ENCODE measurements at regions not wholly inside any gene's neighbourhood (a gene's known extent, or its start where the extent isn't known, plus 50 kb on each side); places are given as distances from the start of the nearest gene placed in this dataset.
"Not testable (repeated sequence)": the region's sequence is repeated elsewhere in the genome, so short reads cannot be mapped to it uniquely, and the experiment has no call there.

- DNase-seq, result no peak
Measured at GRCh38 chr3:109678600-109678999, 341.3 kb upstream of the DPPA4 start.

DNA sequence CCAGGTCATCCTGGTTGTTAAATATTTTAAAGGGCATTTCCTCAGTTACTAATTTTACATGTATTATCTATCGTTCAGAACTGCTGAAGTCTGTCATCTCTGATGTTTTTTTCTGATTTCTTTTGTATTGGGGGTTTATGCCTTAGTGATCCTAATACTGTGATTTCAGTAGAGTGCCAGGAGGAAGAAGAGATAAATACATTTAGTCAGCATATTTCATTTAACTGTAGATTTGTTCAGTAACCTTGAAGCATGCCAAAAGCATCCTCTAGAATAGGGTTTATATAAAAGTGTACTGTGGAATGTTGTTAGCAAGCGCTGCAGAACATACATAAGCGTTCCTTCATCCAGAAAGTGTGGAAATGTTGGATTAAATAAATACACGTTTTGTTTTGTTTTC is 342.3 kb upstream of the DPPA4 start:
- DNase-seq, result no peak

DNA sequence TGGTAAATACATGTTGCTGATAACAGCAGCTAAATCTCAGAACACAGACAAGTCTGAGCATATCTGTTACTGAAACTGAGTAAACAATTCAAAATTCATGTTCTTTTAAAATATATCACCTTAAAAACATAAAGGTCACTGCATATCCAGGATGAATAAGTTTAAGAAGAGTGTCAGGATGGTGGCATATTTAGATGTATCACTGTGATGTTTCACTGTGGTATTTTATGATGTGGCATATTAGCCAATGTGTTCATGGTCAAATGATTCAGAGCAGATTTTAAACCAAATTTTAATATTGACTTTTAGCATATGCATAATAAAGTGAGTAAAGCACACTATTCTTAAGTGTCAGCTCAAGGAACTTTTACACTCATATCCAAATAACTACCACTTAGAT is 346.4 kb upstream of the DPPA4 start:
- no peak for DNase-seq

DNA sequence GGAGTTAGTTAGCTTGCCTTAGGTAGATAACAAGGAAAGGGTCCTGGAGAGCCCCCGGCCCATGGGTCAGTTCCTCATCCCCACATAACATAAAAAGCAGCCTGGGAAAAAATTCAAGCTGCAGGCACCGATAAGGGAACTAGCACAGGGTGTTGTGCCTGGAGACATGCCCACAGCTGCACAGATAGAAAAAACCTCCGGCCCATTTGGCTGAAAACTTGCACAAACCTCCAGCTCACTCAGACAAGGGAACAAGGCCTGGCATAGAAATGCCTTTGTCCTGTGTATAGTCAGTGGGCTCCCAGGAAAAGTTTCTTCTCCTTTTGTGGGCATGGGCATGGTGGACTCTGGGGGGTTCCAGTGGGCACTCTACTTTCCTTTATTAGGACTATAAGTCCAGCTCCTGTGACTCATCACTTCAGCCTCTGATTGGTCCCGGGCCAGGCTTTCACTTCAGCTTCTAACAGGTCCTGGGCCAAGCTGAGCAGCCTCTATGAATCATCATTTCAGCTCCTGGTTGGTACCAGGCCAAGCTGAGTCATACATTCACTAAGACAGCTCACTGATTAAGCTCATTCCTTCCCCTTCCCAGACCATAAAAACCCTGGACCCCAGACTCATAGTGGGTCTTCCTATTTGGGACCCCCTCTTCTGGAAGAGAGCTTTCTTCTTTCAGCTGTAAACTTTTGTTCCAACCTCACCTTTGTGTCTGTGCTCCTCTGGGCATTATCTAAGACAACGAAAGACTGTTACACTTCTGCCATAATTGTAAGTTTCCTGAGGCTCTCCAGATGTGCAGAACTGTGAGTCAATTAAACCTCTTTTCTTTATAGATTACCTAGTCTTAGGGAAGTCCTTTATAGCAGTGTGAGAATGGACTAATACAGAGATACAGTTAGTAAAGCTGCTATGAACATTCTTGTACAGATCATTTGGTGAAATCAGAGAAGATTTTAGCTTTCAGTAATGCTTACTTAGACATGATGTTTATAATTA is 348.0 kb upstream of the DPPA4 start:
- DNase-seq, result no peak

DNA sequence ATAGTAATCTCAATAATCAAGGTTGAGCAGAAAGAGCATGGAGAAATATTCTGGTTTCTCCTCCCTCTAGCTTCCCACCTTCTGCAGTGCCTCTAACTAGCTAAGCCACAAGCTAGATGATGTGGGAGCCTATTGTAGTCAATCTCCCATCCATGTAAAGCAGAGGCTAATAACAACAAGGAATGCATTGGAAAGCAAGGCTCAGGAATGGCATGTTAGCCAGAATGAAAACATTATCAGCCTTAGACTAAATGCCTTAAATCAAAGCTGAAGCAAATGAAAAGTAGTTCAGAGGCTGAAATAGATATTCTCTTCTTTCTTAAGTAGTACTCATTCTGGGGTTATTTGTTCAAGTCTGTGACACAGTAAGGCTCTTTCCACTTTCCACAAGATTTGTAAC is 350.3 kb upstream of the DPPA4 start:
- DNase-seq, result no peak

DNA sequence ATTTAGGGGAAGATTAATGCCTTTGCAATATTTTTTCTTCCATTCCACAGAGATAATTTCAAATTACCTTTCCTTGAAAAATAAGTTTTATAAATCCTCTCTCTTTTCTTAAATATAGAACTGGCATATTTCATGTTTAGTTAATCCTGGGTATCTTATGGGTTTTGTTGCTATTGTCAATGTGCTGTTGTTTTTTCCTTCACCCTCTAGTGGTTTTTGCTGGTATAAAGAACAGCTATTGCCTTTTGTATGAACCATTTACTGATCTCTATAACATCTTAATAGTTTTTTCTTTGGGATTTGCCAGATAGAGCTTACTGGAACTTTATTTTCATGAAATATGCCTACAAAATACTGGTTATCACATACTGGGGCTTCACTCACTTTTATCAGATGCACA is 359.6 kb upstream of the DPPA4 start:
- DNase-seq, result no peak

DNA sequence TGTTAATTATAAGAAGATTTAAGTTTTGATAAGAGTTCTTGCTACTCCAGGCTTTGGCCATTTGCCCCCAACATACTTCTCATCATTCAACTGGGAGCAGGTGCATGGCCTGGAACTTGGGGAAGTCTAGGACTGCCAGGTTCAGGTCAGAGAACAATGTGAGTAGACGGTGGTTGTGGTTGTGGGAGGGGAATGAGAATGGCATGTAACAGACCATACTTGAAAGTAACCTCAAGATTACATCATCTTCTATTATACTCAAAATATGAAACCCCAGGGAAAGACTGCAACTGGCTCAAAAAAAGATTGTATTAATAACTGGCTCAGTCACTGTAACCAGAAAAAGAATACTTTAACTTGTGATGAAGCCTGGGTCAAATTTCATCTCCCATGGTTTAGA is 364.9 kb upstream of the DPPA4 start:
- DNase-seq, result no peak

- DNase-seq, result no peak
Measured at GRCh38 chr3:109702976-109703375, 365.6 kb upstream of the DPPA4 start.

GRCh38 chr3:109705133-109705532 is 367.8 kb upstream of the DPPA4 start:
- not testable (repeated sequence) for DNase-seq

GRCh38 chr3:109707617-109708016 is 370.3 kb upstream of the DPPA4 start:
- no peak for DNase-seq

- no peak for DNase-seq
Measured at GRCh38 chr3:109713288-109713687, 375.9 kb upstream of the DPPA4 start.

- DNase-seq, result no peak
Measured at GRCh38 chr3:109715707-109716106, 378.4 kb upstream of the DPPA4 start.

DNA sequence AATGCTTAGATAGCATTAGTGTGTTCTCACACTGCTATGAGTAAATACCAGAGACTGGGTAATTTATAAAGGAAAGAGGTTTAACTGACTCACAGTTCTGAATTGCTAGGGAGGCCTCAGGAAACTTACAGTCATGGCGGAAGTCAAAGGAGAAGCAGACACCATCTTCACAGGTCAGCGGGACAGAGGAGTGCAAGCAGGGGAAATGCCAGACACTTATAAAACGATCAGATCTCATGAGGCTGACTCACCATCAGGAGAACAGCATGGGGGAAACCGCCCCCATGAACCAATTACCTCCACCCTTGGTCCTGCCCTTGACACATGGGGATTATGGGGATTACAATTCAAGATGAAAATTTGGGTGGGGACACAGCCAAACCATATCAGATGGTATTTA is 381.5 kb upstream of the DPPA4 start:
- no peak for DNase-seq

DNA sequence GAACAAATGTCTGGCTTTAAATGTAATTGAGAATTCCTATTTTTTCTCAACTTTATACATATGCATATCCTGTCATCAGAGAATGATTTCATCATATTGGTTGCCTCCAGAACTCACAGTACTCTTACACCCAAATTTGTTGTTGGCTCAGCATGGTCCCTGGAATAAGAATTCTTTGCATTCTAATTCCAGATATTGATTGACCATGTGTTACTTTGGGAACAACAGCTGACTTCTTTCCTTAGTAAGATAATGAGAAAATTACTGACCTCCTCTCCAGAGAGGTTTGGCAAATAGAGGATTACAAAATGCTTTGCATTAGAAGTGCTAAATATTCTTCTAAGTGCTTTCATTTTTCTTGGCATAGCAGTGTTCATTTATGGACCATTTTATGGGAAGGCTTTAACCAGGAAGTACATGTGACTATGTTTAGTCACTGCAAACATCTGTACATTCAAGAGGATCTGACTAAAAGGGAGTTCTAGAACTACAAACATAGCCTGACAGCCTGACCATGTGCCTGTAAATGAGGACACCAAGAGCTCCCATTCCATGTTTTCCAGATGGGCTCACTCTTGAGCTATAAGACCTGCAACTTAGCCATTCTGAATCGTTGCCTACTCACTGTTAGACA is 391.6 kb upstream of the DPPA4 start:
- no peak for DNase-seq

DNA sequence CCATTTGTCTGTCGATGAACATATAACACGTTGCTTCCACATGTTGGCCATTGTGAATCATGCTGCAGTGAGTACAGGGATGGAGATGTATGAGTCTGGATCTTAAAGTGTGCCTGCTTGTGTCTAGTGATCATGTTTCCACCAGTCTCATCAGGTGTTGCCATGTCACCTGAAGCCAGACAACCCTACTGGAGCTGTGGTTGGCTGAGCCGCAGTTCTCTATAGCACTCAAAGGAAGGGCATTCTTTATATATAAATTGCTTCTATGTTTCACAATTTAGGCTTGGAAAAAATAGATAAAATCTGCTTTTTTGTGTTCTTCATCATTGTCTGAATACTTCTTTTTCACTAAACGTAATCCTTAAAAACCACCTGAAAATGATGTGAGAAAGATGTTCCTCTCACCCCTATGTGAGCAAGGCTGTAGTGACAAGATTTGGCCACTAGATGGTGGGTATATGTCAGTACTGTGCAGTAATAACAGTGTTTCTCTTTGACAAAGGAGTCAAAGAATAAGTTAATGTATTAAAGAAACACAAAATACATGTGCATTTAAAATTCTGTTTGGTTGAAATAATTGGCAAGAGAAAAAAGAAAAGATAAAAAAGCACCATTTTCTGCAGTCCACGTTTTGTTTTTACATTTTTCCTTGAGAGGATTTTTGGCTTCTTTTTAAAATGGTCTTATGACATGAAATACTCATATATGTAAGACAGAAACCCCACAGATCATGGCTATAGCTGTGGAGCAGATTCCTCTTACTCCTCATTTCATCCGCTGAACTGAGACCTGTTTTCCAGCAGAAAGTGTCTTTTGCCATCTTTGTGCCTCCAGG is 394.5 kb upstream of the DPPA4 start:
- DNase-seq, result peak; percentile 51 to 67 (median 58)

GRCh38 chr3:109743981-109744380 is 406.6 kb upstream of the DPPA4 start:
- DNase-seq, result no peak

GRCh38 chr3:109772520-109772919 is 435.2 kb upstream of the DPPA4 start:
- DNase-seq, result no peak

DNA sequence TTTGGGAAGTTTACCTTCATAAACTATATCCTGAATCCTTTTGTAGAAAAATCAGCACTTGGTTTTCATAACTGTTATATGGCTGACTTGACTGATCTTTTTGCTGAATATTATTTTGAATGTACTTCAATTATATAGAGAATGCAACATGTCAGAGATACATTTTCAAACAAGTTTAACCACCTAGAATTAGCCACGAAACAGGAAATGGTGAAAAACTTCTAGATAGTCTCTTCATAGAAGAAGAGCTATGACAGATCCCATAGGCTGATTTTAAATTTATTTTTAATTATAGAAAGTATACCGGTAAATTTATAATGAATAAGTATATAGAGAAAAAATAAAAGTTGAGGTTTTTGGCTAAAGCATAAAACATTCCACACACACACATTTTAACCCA is 436.8 kb upstream of the DPPA4 start:
- DNase-seq, result no peak

GRCh38 chr3:109784285-109784684 is 446.9 kb upstream of the DPPA4 start:
- DNase-seq, result peak in 1 of 4 experiments; percentile 9

- DNase-seq, result no peak
Measured at GRCh38 chr3:109784852-109785631, 447.7 kb upstream of the DPPA4 start.

GRCh38 chr3:109803274-109803673 is 465.9 kb upstream of the DPPA4 start:
- DNase-seq, result peak in 1 of 4 experiments; percentile 9

DNA sequence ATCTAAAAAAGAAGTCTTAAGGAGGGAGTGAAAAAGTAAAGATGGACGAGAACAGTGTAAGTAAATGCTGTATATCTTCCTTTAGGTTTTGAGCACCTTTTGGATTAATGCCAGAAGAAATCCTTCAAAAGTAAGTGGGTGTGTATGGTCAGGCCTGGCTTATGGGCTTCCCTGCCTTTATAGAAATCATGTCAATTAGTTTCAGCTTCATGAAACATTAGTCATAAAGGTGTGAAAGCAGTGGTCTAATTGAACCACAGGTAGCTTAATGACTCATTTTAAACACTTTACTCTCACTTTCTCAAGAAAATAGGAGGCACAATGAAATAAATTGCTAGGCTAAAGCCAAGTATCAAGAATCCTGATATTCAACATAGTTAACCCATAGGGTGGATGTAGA is 467.4 kb upstream of the DPPA4 start:
- no peak for DNase-seq

Measured in suppressor macrophage (primary cell).